Esophagus muscularis mucosa (tissue), 4 donors: ENCODE measurements at regions not wholly inside any gene's neighbourhood (a gene's known extent, or its start where the extent isn't known, plus 50 kb on each side); places are given as distances from the start of the nearest gene placed in this dataset.

Experiments
- EP300 ChIP-seq: sonication (generic); formaldehyde crosslinking; IDR thresholded peaks from one replicate; pipeline ENCODE4 v1.6.1; 2017; ENCODE audit warnings: antibody characterized with exemption
- POLR2AphosphoS5 ChIP-seq, 2 donors: sonication (generic); formaldehyde crosslinking; IDR thresholded peaks; one replicate each; pipeline ENCODE4 v1.6.1; 2017; ENCODE audit warnings: antibody characterized with exemption in 2 of 2
- TF ChIP-seq, protein P1 (sequence below), 3 experiments: fragments of 200-600 bp in 2 of 3; fragments of 450-650 bp in 1 of 3; sonication (generic) in 2 of 3; IDR thresholded peaks; one replicate each; pipeline ENCODE4 v1.5.1; 2017 to 2019; ENCODE audit warnings: antibody characterized with exemption in 3 of 3, mild to moderate bottlenecking in 2 of 3, moderate library complexity in 1 of 3

DNA sequence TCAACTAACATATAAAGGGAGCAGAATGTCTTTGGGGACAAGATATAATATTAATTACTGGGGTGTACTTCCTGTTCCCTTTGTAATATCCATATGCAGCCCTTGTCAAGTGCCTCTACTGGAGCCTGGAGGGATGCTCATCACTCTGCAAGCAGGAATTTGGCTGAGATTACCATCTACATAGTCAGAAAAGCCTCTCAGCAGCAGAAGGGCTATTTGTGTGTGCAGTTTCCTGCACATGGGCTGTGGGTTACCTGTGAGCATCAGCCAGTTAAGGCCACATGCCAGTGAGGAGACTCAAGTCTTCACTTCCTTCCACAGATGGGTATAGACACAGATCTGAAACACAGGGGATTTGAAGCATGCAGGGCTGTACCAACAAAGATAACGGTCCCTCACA lies 278.1 kb upstream of the PLSCR5 start:
- TF ChIP-seq, protein P1, sequence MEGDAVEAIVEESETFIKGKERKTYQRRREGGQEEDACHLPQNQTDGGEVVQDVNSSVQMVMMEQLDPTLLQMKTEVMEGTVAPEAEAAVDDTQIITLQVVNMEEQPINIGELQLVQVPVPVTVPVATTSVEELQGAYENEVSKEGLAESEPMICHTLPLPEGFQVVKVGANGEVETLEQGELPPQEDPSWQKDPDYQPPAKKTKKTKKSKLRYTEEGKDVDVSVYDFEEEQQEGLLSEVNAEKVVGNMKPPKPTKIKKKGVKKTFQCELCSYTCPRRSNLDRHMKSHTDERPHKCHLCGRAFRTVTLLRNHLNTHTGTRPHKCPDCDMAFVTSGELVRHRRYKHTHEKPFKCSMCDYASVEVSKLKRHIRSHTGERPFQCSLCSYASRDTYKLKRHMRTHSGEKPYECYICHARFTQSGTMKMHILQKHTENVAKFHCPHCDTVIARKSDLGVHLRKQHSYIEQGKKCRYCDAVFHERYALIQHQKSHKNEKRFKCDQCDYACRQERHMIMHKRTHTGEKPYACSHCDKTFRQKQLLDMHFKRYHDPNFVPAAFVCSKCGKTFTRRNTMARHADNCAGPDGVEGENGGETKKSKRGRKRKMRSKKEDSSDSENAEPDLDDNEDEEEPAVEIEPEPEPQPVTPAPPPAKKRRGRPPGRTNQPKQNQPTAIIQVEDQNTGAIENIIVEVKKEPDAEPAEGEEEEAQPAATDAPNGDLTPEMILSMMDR (IDR thresholded peaks at IDR 0.05) = no peak
- TF ChIP-seq POLR2AphosphoS5 (IDR thresholded peaks at IDR 0.05) = no peak
- TF ChIP-seq EP300 = no peak
